T-helper 2 cell treated with Interferon-gamma antibody and Interleukin-4, amounts not matched to agents 100 ng/mL and 5 ng/mL, for 36 hours (primary cell): ENCODE measurements at regions not wholly inside any gene's neighbourhood (a gene's known extent, or its start where the extent isn't known, plus 50 kb on each side); places are given as distances from the start of the nearest gene placed in this dataset.

Experiments used
- intact Hi-C: fragments of 100-400 bp; cut with micrococcal nuclease; formaldehyde crosslinking; loops from one replicate; pipeline ENCODE4 v1.15.1; 2023

DNA sequence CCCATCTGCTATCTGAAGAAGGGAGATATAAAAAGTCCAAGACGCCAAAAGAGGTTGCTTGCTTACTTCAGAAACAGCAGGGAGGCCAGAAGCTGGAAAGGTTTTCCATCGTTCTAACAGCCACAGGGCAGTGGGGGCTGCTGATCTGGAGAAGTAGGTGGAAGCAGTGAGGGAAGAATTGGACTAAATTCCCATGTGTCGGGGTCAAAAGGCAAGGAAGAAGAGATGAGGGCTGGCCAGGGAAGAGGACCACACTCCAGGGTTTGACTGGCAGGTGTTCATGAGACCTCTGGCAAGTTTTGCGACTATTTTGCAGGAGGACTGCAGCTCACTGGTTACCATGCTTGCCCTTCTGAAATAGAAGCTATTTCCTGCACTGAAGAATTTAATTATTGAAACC, 91.0 kb downstream of the SCG2 start:
- intact Hi-C loops, result no loop called here

DNA sequence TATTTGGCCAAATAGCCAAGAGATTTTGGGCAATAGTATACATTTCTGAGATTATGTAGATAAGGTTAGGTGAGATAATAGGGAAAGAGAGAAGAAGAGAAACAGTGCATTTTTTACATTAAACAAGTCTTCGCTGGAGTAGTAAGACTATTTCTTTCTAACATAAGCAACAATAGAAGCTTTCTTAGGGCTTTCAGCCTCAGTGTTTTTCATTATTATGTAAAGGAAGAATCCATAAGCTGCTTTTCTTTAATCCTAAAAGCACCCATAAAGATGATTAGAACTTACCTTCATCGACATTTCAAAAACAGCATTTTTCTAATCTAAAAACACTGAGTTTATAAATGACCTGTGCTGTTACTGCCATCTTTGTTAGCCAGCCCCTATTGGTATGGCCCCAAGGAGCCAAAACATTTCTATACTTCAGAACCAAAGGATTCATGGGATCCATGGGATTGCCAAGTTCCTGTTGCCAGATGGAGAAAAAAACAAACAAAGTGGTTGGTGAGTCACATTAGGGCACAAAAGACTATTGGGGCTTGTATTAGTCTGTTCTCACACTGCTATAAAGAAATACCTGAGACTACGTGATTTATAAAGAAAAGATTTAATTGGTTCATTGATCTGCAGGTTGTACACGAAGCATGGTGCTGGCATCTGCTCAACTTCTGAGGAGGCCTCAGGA, 88.2 kb downstream of the SCG2 start:
- intact Hi-C loops, result no loop called here

GRCh38 chr2:223519471-223519870, 82.7 kb downstream of the SCG2 start:
- intact Hi-C loops, result no loop called here

GRCh38 chr2:223522796-223523195, 79.4 kb downstream of the SCG2 start:
- intact Hi-C loops, result no loop called here

GRCh38 chr2:223523551-223524001, 78.6 kb downstream of the SCG2 start:
- intact Hi-C loops, result no loop called here

DNA sequence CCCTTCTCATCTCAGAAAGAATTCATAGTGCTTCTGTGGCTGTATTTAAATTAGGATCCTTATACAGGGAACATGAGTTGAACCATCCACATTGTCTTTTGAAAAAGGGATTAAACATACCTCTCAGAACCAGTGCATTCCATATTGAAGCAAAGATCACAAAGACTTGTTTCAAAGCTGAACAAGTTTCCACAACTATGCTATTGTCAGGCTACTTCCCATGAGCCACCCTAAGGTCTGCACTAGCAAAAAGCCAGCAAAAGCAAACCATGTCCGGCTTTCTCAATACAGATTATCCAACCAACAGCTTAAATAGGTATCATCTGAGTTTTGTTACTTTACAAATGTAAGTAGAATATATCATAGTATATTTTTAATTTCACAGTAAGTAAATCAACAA, 78.1 kb downstream of the SCG2 start:
- intact Hi-C loops, result no loop called here

DNA sequence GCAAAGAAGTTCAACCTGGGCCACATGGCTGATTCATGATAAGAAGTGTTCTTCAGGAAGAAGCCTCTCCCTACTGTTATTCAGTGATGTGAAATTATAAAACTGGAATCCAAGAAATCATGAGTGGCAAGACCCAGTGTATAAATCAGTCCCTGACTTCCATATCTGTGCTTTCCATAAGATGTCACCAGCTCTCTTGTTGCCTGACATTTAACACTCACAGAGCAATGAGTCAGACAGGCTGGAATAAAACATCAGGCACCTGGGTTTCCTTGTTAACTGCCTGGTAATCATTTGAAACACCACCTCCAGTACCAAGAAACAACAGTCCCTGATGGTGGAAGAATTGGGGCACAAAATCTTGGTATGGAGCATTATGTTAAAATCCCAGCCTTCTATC, 76.1 kb downstream of the SCG2 start:
- intact Hi-C loops, result no loop called here

- intact Hi-C loops, result no loop called here
Observed at GRCh38 chr2:223528036-223528435, 74.1 kb downstream of the SCG2 start.

GRCh38 chr2:223529696-223530095, 72.5 kb downstream of the SCG2 start:
- intact Hi-C loops, result no loop called here

DNA sequence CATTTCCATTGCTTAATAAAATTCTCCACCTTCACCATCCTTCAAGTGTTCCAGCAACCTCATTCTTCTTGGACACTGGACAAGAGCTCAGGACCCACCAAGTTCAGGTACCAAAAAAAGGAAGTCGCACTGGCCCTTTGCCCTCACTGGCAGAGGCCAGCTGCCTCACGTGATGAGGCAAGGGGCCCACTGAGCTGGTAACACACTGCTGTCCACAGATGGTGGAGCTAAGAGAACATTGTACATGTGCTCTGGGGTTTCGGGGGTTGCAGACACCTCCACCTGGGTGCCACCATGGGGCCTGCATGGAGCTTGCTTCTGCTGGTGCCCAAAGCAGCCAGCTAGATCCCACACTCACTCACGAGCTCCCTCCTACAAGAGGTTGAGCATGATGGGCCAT, 71.3 kb downstream of the SCG2 start:
- intact Hi-C loops, result no loop called here

- intact Hi-C loops, result no loop called here
Observed at GRCh38 chr2:223532161-223532560, 70.0 kb downstream of the SCG2 start.

DNA sequence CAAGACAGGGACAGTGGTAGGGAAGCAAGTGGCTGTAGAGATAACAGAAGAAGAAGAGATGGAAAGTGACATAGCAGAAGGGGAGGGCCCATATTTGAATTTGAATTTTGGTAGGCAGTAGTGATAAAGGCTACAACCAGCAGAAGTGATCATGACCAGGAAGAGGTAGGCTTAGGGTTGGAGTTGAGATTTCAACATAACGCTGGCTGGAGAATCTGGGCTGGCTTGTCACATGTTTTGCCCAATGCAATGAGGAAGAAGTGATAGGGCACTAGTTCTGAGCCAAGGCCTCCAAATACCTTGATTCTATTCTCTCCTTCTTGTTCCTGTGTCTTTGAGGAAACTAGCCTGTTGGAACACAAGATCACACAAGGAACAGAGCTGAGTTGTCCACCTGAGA, 69.4 kb downstream of the SCG2 start:
- intact Hi-C loops, result no loop called here

DNA sequence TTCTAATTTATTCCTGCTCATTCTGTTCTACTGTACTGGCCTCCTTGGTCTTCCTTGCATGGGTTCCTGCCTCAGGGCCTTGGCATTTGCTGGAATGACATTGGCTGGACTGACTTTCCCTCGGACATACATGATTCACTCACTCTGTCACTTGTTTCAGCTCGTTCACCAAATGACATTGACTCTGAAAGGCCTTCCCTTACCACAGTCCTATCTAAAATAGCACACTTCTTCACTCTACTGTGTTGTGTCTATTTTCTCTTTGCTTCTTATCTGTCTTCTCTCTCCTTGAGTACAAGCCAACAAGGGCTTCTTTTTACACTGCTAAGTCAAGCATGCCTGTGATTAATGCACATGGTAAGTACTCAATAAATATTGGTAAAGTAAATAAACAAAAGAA, 65.6 kb downstream of the SCG2 start:
- intact Hi-C loops, result no loop called here

GRCh38 chr2:223537115-223537514, 65.0 kb downstream of the SCG2 start:
- intact Hi-C loops, result no loop called here

DNA sequence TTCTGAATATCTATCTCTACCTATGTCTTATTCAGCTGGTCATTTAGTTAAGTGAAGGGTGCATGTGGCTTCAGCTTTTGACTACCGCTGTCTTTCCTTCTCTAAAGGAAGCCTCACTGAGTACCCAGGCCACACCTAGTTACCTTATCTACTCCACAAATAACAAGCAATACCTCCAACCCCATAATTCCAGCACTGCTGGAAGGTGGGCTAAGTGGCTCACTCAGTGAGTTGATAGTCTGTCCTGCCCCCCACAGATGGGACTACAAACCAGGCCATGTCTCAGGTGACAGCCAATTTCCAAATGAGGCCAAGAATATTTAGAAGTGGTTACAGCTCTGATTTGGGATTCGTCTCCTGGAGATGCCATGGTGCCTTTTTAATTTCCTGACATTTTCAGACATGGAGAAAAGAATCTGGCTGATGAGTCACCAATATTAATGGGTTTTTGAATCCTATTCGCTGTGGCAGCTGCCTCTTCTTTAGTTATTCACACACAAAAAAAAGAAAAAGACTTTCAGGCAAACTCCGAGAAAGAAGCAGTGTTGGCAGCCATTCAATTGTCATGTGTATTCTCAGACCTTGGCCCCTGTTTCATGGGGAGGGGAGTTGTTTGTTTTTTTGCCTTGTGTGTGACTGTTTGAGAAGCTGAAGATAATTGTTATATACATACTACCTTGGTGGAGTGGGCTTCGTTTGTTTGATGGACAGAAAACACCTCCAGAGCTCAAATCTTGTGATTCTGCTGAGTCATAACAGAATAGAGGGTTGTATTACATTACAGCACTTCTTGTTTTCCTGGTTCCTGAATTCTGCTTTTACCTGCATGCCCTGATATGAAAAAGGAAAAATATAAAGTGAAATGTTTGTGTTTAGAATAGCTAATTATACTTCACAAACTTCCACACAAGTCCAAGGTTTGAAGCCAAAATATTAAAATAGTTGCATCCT, 64.2 kb downstream of the SCG2 start:
- intact Hi-C loops, result no loop called here

DNA sequence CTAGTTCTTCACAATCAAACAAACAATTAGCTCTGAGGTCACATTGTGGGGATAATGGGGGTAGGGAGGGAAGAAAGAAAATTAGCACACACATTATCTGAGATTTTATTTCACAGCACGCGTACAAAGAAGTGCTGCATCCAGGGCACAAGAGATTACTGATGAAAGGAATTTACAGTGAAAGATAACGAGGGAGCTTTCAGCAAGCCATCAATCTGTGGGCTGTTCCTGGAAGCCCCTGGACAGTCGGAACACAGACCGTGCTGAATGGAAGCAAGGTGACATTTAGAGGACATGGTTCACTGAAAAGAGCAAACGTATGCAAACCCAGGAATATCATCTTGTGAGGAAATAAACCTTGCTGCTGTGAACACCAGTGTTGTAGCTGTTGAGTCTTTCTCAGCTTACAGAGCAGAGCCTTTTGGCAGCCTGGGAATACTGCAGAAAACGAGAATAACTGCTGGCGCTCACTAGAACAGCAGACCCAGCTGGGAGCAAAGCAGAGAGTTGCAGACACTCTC, 63.2 kb downstream of the SCG2 start:
- intact Hi-C loops, result no loop called here

GRCh38 chr2:223541546-223541945, 60.6 kb downstream of the SCG2 start:
- intact Hi-C loops, result no loop called here

DNA sequence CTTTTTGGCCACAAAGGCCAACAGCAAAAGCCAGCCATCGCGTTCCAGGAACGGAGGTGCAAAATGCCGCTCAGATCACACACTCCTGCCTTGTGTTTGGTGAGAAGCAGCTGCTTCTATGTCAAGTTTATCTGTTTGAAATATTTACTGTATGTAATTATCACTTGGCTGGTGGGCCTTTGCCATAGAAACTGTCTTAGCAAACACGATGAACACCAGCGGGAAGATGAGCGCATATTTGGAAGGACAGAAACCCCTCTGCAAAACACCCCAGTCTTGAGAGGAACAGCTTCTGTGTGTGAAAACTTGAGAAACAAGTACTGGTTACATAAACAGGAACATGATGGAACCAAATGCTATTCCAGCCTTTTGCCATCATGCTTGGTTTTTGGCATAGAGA, 59.7 kb downstream of the SCG2 start:
- intact Hi-C loops, result no loop called here

GRCh38 chr2:223545406-223545805, 56.8 kb downstream of the SCG2 start:
- intact Hi-C loops, result no loop called here

- intact Hi-C loops, result no loop called here
Observed at GRCh38 chr2:223545830-223546229, 56.3 kb downstream of the SCG2 start.
